ENCODE measurements at regions not wholly inside any gene's neighbourhood (a gene's known extent, or its start where the extent isn't known, plus 50 kb on each side); places are given as distances from the start of the nearest gene placed in this dataset.
"Not testable (repeated sequence)": the region's sequence is repeated elsewhere in the genome, so short reads cannot be mapped to it uniquely, and the experiment has no call there.

DNA sequence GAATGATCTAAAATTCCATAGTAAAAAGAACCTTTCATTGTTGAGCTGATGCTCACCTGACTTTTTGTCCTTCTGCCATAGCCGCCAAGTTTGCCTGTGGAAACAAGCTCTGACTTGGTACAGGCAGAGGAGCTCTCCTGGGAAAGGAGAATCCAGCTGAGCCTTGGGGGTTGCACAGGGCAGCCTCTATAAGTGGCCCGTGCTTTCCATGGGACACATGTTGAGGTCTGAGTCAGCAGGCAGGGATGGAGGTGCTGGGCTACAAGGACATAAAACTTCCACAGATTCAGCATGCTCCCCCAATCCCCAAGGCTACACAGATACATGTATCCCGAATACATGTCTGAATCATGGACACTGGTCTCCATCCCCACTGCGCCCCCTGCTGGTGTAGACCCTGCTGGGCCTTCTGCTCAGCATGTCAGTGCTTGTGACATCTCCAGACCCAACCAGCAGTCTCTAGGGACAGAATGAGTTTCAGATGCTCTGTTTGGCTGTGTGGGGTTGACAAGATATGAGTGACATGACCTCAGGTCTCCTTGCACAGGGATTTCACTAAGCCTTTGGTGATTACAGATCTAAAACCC, 551.7 kb downstream of the RPIA start:
- TF ChIP-seq SUZ12 (IDR thresholded peaks at IDR 0.05; ENCODE audit: extremely low read depth, insufficient read depth, insufficient read length); ZNF274 (IDR thresholded peaks at IDR 0.05; ENCODE audit: low read depth, low read length); YY1 (IDR thresholded peaks at IDR 0.05; ENCODE audit: insufficient read depth, insufficient read length): not testable (repeated sequence)

Measured in NT2/D1 (cell line).